Lung microvascular endothelial cell (primary cell): ENCODE measurements at regions not wholly inside any gene's neighbourhood (a gene's known extent, or its start where the extent isn't known, plus 50 kb on each side); places are given as distances from the start of the nearest gene placed in this dataset.

Source experiments
- DNase-seq, 2 donors: peaks; one replicate each; pipeline versions ENCODE4 v3.0.0 to v3.0.0-alpha.2; 2010; ENCODE audit warnings: low read depth in 2 of 2

- no peak for DNase-seq
Observed at GRCh38 chr10:43790147-43790546, 141.5 kb upstream of the ZNF32 start.

- DNase-seq, result peak; percentile 11 to 42
Observed at GRCh38 chr10:43785252-43785651, 136.6 kb upstream of the ZNF32 start.

GRCh38 chr10:43782814-43783213 is 134.1 kb upstream of the ZNF32 start:
- DNase-seq, result no peak

- DNase-seq, result no peak
Observed at GRCh38 chr10:43781480-43782361, 133.0 kb upstream of the ZNF32 start.

GRCh38 chr10:43778571-43778970 is 129.9 kb upstream of the ZNF32 start:
- DNase-seq, result peak in 1 of 2 donors; percentile 16

- no peak for DNase-seq
Observed at GRCh38 chr10:43775384-43775783, 126.7 kb upstream of the ZNF32 start.

GRCh38 chr10:43774234-43774769 is 125.6 kb upstream of the ZNF32 start:
- DNase-seq, result peak in 1 of 2 donors; percentile 42

GRCh38 chr10:43773736-43774135 is 125.1 kb upstream of the ZNF32 start:
- peak in 1 of 2 donors; percentile 73 for DNase-seq

- no peak for DNase-seq
Observed at GRCh38 chr10:43772171-43772570, 123.5 kb upstream of the ZNF32 start.

- no peak for DNase-seq
Observed at GRCh38 chr10:43771675-43772074, 123.0 kb upstream of the ZNF32 start.

GRCh38 chr10:43765516-43765915 is 116.8 kb upstream of the ZNF32 start:
- no peak for DNase-seq

- DNase-seq, result no peak
Observed at GRCh38 chr10:43763846-43764245, 115.2 kb upstream of the ZNF32 start.

- DNase-seq, result no peak
Observed at GRCh38 chr10:43760514-43760913, 111.8 kb upstream of the ZNF32 start.

GRCh38 chr10:43759216-43759615 is 110.5 kb upstream of the ZNF32 start:
- DNase-seq, result no peak

- no peak for DNase-seq
Observed at GRCh38 chr10:43756341-43756740, 107.7 kb upstream of the ZNF32 start.

- no peak for DNase-seq
Observed at GRCh38 chr10:43754569-43755260, 106.0 kb upstream of the ZNF32 start.

GRCh38 chr10:43753397-43754061 is 104.8 kb upstream of the ZNF32 start:
- DNase-seq, result no peak

- DNase-seq, result no peak
Observed at GRCh38 chr10:43752682-43753081, 104.0 kb upstream of the ZNF32 start.

GRCh38 chr10:43751646-43752045 is 103.0 kb upstream of the ZNF32 start:
- no peak for DNase-seq

- DNase-seq, result no peak
Observed at GRCh38 chr10:43749940-43750552, 101.4 kb upstream of the ZNF32 start.

GRCh38 chr10:43749145-43749576 is 100.5 kb upstream of the ZNF32 start:
- DNase-seq, result no peak

GRCh38 chr10:43748560-43748959 is 99.9 kb upstream of the ZNF32 start:
- DNase-seq, result no peak
